Inferior parietal cortex (tissue), 1 donor: ENCODE measurements at regions not wholly inside any gene's neighbourhood (a gene's known extent, or its start where the extent isn't known, plus 50 kb on each side); places are given as distances from the start of the nearest gene placed in this dataset.
"Not testable (repeated sequence)": the region's sequence is repeated elsewhere in the genome, so short reads cannot be mapped to it uniquely, and the experiment has no call there.

Source experiments
- DNase-seq: peaks from one replicate; pipeline ENCODE4 v3.0.0-alpha.2; 2016; ENCODE audit errors: extremely low spot score

GRCh38 chr15:75100679-75101078, 77.3 kb downstream of the PPCDC start:
- no peak for DNase-seq

GRCh38 chr15:75104804-75105557, 81.6 kb downstream of the PPCDC start:
- peak; percentile 9 for DNase-seq

- no peak for DNase-seq
These were observed 84.1 kb downstream of the PPCDC start for GRCh38 chr15:75107516-75107907.

GRCh38 chr15:75107908-75108838, 84.8 kb downstream of the PPCDC start:
- DNase-seq, result no peak

- DNase-seq, result no peak
These were observed 85.8 kb downstream of the PPCDC start for GRCh38 chr15:75109021-75109735.

GRCh38 chr15:75109736-75110130, 86.3 kb downstream of the PPCDC start:
- DNase-seq, result no peak

- no peak for DNase-seq
These were observed 89.0 kb downstream of the PPCDC start for GRCh38 chr15:75112278-75112847.

- no peak for DNase-seq
These were observed 88.7 kb upstream of the C15orf39 start for GRCh38 chr15:75112848-75113492.

- DNase-seq, result no peak
These were observed 87.4 kb upstream of the C15orf39 start for GRCh38 chr15:75114327-75114726.

- peak; percentile 14 for DNase-seq
These were observed 86.9 kb upstream of the C15orf39 start for GRCh38 chr15:75114796-75115195.

GRCh38 chr15:75115411-75115913, 86.2 kb upstream of the C15orf39 start:
- DNase-seq, result not testable (repeated sequence)

GRCh38 chr15:75116143-75116542, 85.5 kb upstream of the C15orf39 start:
- DNase-seq, result not testable (repeated sequence)

GRCh38 chr15:75117993-75118392, 83.7 kb upstream of the C15orf39 start:
- no peak for DNase-seq

- DNase-seq, result not testable (repeated sequence)
These were observed 82.4 kb upstream of the C15orf39 start for GRCh38 chr15:75119312-75119711.

GRCh38 chr15:75121491-75121890, 80.2 kb upstream of the C15orf39 start:
- DNase-seq, result no peak

GRCh38 chr15:75123395-75123794, 78.3 kb upstream of the C15orf39 start:
- DNase-seq, result no peak

GRCh38 chr15:75124278-75124677, 77.4 kb upstream of the C15orf39 start:
- not testable (repeated sequence) for DNase-seq

- no peak for DNase-seq
These were observed 75.7 kb upstream of the C15orf39 start for GRCh38 chr15:75125935-75126334.

GRCh38 chr15:75126864-75127580, 74.7 kb upstream of the C15orf39 start:
- DNase-seq, result no peak

- no peak for DNase-seq
These were observed 71.9 kb upstream of the C15orf39 start for GRCh38 chr15:75129788-75130187.
